ENCODE measurements at regions not wholly inside any gene's neighbourhood (a gene's known extent, or its start where the extent isn't known, plus 50 kb on each side); places are given as distances from the start of the nearest gene placed in this dataset.

DNA sequence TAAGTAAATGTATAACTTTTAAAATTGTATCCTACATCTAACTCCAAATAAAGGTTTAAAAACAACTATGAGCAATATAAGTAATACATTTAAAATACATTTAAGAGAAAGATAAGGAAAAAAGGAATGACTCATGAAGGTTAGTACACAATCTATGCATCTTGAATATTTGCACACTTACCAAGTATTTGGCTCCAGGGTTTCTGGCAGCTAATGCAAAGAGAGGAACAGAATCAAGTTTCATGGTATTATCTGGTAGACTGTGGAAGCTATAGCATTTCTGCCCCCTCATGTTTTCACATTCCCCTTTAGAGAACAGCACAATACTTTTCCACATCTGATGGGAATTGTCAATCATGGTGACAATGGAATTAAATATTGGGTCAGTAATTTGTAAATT lies 132.1 kb downstream of the COX7C start:
- TF ChIP-seq POLR2A (IDR thresholded peaks at IDR 0.05) (no peak), POLR2AphosphoS5 (IDR thresholded peaks at IDR 0.05) (no peak), EP300 (IDR thresholded peaks at IDR 0.05) (no peak)
- TF ChIP-seq, protein P1, sequence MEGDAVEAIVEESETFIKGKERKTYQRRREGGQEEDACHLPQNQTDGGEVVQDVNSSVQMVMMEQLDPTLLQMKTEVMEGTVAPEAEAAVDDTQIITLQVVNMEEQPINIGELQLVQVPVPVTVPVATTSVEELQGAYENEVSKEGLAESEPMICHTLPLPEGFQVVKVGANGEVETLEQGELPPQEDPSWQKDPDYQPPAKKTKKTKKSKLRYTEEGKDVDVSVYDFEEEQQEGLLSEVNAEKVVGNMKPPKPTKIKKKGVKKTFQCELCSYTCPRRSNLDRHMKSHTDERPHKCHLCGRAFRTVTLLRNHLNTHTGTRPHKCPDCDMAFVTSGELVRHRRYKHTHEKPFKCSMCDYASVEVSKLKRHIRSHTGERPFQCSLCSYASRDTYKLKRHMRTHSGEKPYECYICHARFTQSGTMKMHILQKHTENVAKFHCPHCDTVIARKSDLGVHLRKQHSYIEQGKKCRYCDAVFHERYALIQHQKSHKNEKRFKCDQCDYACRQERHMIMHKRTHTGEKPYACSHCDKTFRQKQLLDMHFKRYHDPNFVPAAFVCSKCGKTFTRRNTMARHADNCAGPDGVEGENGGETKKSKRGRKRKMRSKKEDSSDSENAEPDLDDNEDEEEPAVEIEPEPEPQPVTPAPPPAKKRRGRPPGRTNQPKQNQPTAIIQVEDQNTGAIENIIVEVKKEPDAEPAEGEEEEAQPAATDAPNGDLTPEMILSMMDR (IDR thresholded peaks at IDR 0.05) = no peak
- Histone ChIP-seq H3K27me3 (no peaks in the 10 kb centered on the region), H3K4me3 (no peak overlapping the region), H3K36me3 (no peaks in the 10 kb centered on the region), H3K27ac (no peak overlapping the region), H3K9me3 (no peaks in the 10 kb centered on the region), H3K4me1 (no peaks in the 10 kb centered on the region)
- ATAC-seq = no peak

DNA sequence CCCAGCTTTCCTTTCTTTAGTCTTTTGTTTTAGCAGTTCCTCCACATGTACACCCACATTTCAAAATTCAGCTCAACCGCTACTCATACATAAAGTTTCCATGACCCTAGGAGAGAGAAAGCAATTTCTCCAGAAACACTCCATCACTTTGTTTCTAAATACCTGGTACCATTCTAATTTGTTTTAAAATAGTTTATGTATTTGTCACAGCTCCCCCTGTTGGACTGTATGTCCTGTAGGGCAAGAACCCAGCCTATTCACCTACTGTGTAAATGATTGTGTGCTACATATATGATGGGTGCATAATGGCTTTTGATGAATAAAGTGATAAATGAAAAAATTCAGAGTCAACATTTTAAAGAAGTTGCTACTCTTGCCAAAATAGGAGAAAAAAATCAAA lies 139.1 kb downstream of the COX7C start:
- no peaks in the 10 kb centered on the region for H3K27me3 ChIP-seq
- no peak overlapping the region for H3K4me3 ChIP-seq
- 100% methylated on average over 1 of the region's 1 CpG; no CpG with 5 or more reads in 1 of the 2 donors for WGBS, 2 donors (ENCODE audit: low coverage in 1 of 2)
- H3K4me1 ChIP-seq = no peaks in the 10 kb centered on the region
- H3K36me3 ChIP-seq = no peaks in the 10 kb centered on the region
- no peaks in the 10 kb centered on the region for H3K9me3 ChIP-seq
- TF ChIP-seq, protein P1 (IDR thresholded peaks at IDR 0.05) = no peak
- TF ChIP-seq POLR2AphosphoS5 (IDR thresholded peaks at IDR 0.05) (no peak), POLR2A (IDR thresholded peaks at IDR 0.05) (no peak), EP300 (IDR thresholded peaks at IDR 0.05) (no peak)
- no peak for ATAC-seq
- H3K27ac ChIP-seq = no peak overlapping the region

DNA sequence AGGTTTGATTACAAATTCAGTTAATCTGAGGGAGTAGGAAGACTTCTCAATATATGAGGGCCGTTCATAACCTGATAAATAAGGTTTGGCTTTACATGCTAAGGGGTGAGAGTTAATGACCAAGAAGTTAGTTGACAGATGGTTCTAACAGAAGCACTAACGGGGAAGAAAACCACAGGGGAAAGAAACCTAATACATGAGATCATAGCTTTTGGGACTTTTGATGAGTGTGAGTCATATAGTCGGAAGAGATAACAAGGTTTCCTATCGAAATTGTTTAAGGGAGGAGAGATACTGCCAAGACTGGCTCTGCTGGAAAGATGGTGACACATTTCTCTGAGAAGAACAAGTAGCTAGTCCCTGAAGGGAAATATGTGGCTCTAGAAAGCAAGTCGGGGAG lies 140.1 kb downstream of the COX7C start:
- Histone ChIP-seq H3K27me3 (no peaks in the 10 kb centered on the region), H3K27ac (no peak overlapping the region), H3K9me3 (no peaks in the 10 kb centered on the region), H3K36me3 (no peaks in the 10 kb centered on the region), H3K4me1 (no peaks in the 10 kb centered on the region), H3K4me3 (no peak overlapping the region)
- ATAC-seq = no peak
- 60 to 71% methylated on average over 2 to 5 of the region's 5 CpGs for WGBS, 2 donors (ENCODE audit: low coverage in 1 of 2)
- no peak for TF ChIP-seq POLR2A (IDR thresholded peaks at IDR 0.05)
- TF ChIP-seq, protein P1 (IDR thresholded peaks at IDR 0.05) = no peak
- no peak for TF ChIP-seq EP300 (IDR thresholded peaks at IDR 0.05)
- no peak for TF ChIP-seq POLR2AphosphoS5 (IDR thresholded peaks at IDR 0.05)

DNA sequence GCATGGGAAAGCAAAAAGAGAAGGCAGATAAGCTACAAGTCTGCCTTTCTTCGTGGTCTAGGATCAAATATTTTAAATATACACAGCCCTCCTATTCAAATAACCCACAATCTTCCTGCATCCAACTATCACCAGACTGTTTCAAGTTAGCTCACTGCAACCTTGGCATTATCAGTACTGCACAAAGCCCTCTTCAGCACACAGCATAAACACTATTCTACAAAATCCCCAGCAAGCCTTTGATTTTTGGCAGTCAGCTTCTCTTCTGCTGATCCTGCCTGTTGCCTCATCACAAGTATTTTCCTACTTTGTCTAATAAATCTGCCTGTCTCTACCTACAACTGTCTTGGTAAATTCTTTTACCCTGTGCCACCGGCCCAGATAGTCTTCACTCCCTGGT lies 142.9 kb downstream of the COX7C start:
- H3K27ac ChIP-seq = no peak overlapping the region
- TF ChIP-seq, protein P1 (IDR thresholded peaks at IDR 0.05) = no peak
- TF ChIP-seq EP300 (IDR thresholded peaks at IDR 0.05) (no peak), POLR2AphosphoS5 (IDR thresholded peaks at IDR 0.05) (no peak), POLR2A (IDR thresholded peaks at IDR 0.05) (no peak)
- WGBS, 2 donors (ENCODE audit: low coverage in 1 of 2) = 19 to 42% methylated on average over 2 of the region's 2 CpGs
- ATAC-seq = no peak
- no peaks in the 10 kb centered on the region for H3K27me3 ChIP-seq
- H3K9me3 ChIP-seq = no peaks in the 10 kb centered on the region
- no peaks in the 10 kb centered on the region for H3K36me3 ChIP-seq
- H3K4me1 ChIP-seq = no peaks in the 10 kb centered on the region
- H3K4me3 ChIP-seq = no peak overlapping the region

DNA sequence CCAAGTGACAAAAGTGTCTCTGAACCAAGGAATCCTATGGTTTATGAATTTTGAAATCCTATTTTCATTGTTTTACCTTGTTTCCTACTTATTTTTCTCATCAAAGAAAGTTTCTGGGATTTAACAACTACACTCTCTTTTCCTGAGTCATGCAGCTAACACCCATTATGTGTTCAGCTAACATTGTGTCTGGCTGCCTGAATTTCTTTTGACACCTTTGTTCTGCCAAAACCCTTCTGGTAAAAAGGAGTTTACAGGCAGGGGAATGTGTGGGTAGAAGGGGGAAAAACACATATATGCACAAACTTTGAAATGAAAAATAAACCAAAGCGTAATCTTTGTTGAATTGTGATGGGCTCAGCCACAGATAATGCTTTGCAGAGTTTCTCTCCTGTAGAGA lies 146.2 kb downstream of the COX7C start:
- TF ChIP-seq POLR2A (IDR thresholded peaks at IDR 0.05) (no peak), EP300 (IDR thresholded peaks at IDR 0.05) (no peak), POLR2AphosphoS5 (IDR thresholded peaks at IDR 0.05) (no peak)
- TF ChIP-seq, protein P1 (IDR thresholded peaks at IDR 0.05) = no peak
- H3K4me3 ChIP-seq = no peak overlapping the region
- no peak overlapping the region for H3K27ac ChIP-seq
- 53 to 82% methylated on average over 1 of the region's 1 CpG for WGBS, 2 donors (ENCODE audit: low coverage in 1 of 2)
- no peaks in the 10 kb centered on the region for H3K4me1 ChIP-seq
- no peaks in the 10 kb centered on the region for H3K27me3 ChIP-seq
- ATAC-seq = no peak
- H3K36me3 ChIP-seq = no peaks in the 10 kb centered on the region
- no peaks in the 10 kb centered on the region for H3K9me3 ChIP-seq
